ENCODE measurements at regions not wholly inside any gene's neighbourhood (a gene's known extent, or its start where the extent isn't known, plus 50 kb on each side); places are given as distances from the start of the nearest gene placed in this dataset.

GRCh38 chr13:59360108-59360507 is 803.6 kb downstream of the DIAPH3 start:
- H2AFZ ChIP-seq: no peak overlapping the region
- no peaks in the 10 kb centered on the region for H3K4me1 ChIP-seq (replicated peaks; ENCODE audit: insufficient read depth)
- CTCF ChIA-PET: no interaction called here
- H3F3A ChIP-seq (ENCODE audit: insufficient read depth, low read depth): no peaks in the 10 kb centered on the region
- intact Hi-C loops (cut with micrococcal nuclease; ENCODE audit: unreplicated experiment): no loop called here
- no peaks in the 10 kb centered on the region for H3K79me2 ChIP-seq (ENCODE audit: low read depth)
- POLR2A ChIA-PET (ENCODE audit: unreplicated experiment): no interaction called here
- no peak for TF ChIP-seq CTCF (conservative IDR thresholded peaks at IDR 0.05)
- TF ChIP-seq EZH2 (IDR thresholded peaks at IDR 0.05; ENCODE audit: low read depth): no peak
- no peaks in the 10 kb centered on the region for H3K36me3 ChIP-seq (ENCODE audit: low read depth)
- no peaks in the 10 kb centered on the region for H4K20me1 ChIP-seq (ENCODE audit: insufficient read depth)
- H3K4me2 ChIP-seq: no peak overlapping the region
- no TSS peak for BruUV-seq (replicated peaks)
- no peak for DNase-seq
- no peaks in the 10 kb centered on the region for H3K9me2 ChIP-seq (ENCODE audit: insufficient read depth)
- no peak overlapping the region for H3K4me3 ChIP-seq
- no peak overlapping the region for H3K27ac ChIP-seq
- H3K27me3 ChIP-seq (ENCODE audit: insufficient read depth, low read depth): no peaks in the 10 kb centered on the region
- no peaks in the 10 kb centered on the region for H3K9me3 ChIP-seq (ENCODE audit: insufficient read depth, low read depth)

GRCh38 chr13:59360916-59361315 is 802.8 kb downstream of the DIAPH3 start:
- H3K4me1 ChIP-seq (replicated peaks; ENCODE audit: insufficient read depth): no peaks in the 10 kb centered on the region
- BruUV-seq (replicated peaks): no TSS peak
- no peaks in the 10 kb centered on the region for H3K79me2 ChIP-seq (ENCODE audit: low read depth)
- no peaks in the 10 kb centered on the region for H3K9me2 ChIP-seq (ENCODE audit: insufficient read depth)
- no peaks in the 10 kb centered on the region for H3K9me3 ChIP-seq (ENCODE audit: insufficient read depth, low read depth)
- no peak overlapping the region for H3K4me2 ChIP-seq
- no peaks in the 10 kb centered on the region for H3K27me3 ChIP-seq (ENCODE audit: insufficient read depth, low read depth)
- H3K27ac ChIP-seq: no peak overlapping the region
- intact Hi-C loops (cut with micrococcal nuclease; ENCODE audit: unreplicated experiment): no loop called here
- no peak overlapping the region for H2AFZ ChIP-seq
- no peaks in the 10 kb centered on the region for H4K20me1 ChIP-seq (ENCODE audit: insufficient read depth)
- DNase-seq: no peak
- ChIA-PET POLR2A (ENCODE audit: unreplicated experiment) (no interaction called here), CTCF (no interaction called here)
- no peak overlapping the region for H3K4me3 ChIP-seq
- H3K36me3 ChIP-seq (ENCODE audit: low read depth): no peaks in the 10 kb centered on the region
- TF ChIP-seq EZH2 (IDR thresholded peaks at IDR 0.05; ENCODE audit: low read depth): no peak
- no peak for TF ChIP-seq CTCF (conservative IDR thresholded peaks at IDR 0.05)
- H3F3A ChIP-seq (ENCODE audit: insufficient read depth, low read depth): no peaks in the 10 kb centered on the region

GRCh38 chr13:59363313-59363712 is 800.4 kb downstream of the DIAPH3 start:
- Histone ChIP-seq H3K9me3 (ENCODE audit: insufficient read depth, low read depth) (no peaks in the 10 kb centered on the region), H2AFZ (no peak overlapping the region), H3F3A (ENCODE audit: insufficient read depth, low read depth) (no peaks in the 10 kb centered on the region), H3K4me3 (no peak overlapping the region), H3K4me1 (replicated peaks; ENCODE audit: insufficient read depth) (no peaks in the 10 kb centered on the region), H3K79me2 (ENCODE audit: low read depth) (no peaks in the 10 kb centered on the region), H3K27me3 (ENCODE audit: insufficient read depth, low read depth) (no peaks in the 10 kb centered on the region), H4K20me1 (ENCODE audit: insufficient read depth) (no peaks in the 10 kb centered on the region), H3K4me2 (no peak overlapping the region), H3K36me3 (ENCODE audit: low read depth) (no peaks in the 10 kb centered on the region), H3K27ac (no peak overlapping the region), H3K9me2 (ENCODE audit: insufficient read depth) (no peaks in the 10 kb centered on the region)
- TF ChIP-seq CTCF (conservative IDR thresholded peaks at IDR 0.05) (no peak), EZH2 (IDR thresholded peaks at IDR 0.05; ENCODE audit: low read depth) (no peak)
- CTCF ChIA-PET: no interaction called here
- POLR2A ChIA-PET (ENCODE audit: unreplicated experiment): no interaction called here
- intact Hi-C loops (cut with micrococcal nuclease; ENCODE audit: unreplicated experiment): no loop called here
- DNase-seq: no peak
- no TSS peak for BruUV-seq (replicated peaks)
